ENCODE measurements at regions not wholly inside any gene's neighbourhood (a gene's known extent, or its start where the extent isn't known, plus 50 kb on each side); places are given as distances from the start of the nearest gene placed in this dataset.
"Not testable (repeated sequence)": the region's sequence is repeated elsewhere in the genome, so short reads cannot be mapped to it uniquely, and the experiment has no call there.

GRCh38 chr5:82596451-82596850, 318.3 kb upstream of the RPS23 start:
- no peak for DNase-seq

- DNase-seq: no peak
Measured at GRCh38 chr5:82595113-82595512, 317.0 kb upstream of the RPS23 start.

GRCh38 chr5:82594097-82594496, 315.9 kb upstream of the RPS23 start:
- no peak for DNase-seq

- peak; percentile 27 for DNase-seq
Measured at GRCh38 chr5:82593481-82593880, 315.3 kb upstream of the RPS23 start.

DNA sequence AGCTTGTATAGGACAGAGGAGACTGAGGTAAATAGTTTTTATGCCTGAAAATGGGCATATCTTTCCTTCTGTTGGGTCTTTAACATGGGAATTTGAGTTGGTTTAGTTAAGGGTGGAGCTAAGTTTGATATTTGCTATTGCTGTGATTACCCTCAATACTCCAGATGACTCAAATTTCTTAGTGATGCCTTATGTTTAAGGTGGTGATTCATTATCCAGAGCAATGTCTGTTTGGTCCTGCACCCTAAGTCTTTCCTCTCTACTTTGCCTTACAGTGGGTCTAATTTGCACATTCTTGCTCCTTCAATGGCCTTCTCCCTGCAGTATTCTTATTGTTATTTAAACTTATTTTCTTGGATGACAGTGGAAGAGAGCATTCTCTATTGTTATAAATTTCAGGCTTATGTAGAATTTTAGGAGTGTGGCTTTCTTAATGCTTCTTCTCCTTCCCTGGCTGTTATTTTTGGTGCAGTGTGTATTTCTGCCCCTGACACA, 312.9 kb upstream of the RPS23 start:
- no peak for DNase-seq

- no peak for DNase-seq
Measured at GRCh38 chr5:82590112-82590511, 312.0 kb upstream of the RPS23 start.

DNA sequence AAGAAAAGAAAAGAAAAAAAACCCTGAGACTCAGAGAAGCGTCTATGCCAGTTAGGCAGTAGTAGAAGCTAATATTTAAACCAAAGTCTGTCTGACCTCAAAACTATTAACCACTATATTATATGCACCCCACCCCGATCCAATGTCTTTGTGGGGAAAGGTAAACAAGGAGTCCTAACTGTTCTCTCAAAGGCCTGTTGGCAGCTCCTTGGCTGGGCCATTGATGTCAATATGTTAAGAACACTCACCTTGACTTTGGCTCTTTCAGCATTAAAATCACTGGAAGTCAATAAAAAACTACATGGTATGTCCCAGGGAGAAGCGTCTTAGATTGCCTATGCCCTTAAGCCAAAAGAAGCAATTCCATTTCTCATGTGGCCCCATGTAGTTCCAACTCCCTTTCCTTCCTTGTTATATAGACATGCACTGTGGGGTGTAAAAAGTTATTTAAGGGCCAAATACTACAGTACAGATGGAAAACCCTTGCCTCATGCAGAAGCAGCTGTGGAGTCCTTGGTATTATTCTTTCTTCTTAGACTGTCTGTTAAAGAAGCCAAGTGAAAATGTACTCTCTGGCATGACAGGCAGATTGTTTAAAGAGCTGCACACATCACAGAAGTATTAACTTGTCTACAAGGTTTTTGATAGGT, 308.6 kb upstream of the RPS23 start:
- no peak for DNase-seq

DNA sequence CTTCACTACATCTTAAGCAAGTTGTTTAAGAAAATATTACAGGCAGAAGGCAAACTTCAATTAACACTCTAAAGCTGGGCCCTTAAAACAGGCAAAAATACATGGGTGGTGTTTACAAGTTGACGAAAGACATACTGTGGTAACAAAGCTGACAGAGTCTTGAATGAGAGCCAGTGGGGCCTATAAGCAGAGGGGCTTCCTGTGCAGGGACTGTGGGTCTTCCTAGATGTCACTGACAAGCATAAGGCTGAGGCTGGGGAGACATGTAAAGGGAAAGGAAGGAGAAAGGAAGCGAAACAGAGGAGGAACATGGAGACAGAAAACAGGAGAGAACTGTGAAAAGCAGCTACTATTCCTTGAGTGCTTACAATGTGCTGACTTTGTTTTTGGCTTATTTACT, 308.0 kb upstream of the RPS23 start:
- no peak for DNase-seq

DNA sequence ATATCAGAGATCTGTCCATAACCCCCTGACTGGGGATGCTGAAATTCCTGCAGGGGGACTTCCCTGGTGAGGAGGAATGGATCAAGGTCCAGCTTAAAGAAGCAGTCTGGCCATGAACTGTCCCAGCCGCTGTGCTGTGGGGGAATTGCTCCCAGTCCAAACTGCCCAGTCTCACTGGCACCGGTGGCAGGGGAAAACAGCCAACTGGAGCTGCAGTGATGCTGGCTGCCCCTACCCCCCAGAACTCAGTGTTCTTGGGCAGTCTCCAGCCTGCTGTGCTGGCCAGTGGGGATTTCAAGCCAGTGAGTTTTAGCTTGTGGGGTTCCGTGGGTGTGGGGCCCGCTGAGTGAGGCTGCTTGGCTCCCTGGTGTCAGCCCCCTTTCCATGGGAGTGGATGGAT, 306.5 kb upstream of the RPS23 start:
- DNase-seq: no peak

DNA sequence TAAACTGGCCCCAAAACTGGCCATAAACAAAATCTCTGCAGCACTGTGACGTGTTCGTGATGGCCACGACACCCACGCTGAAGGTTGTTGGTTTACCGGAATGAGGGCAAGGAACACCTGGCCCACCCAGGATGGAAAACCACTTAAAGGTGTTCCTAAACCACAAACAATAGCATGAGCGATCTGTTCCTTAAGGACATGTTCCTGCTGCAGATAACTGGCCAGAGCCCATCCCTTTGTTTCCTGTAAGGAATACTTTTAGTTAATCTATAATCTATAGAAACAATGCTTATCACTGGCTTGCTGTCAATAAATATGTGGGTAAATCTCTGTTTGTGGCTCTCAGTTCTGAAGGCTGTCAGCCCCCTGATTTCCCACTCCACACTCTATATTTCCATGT, 305.2 kb upstream of the RPS23 start:
- DNase-seq: not testable (repeated sequence)

DNA sequence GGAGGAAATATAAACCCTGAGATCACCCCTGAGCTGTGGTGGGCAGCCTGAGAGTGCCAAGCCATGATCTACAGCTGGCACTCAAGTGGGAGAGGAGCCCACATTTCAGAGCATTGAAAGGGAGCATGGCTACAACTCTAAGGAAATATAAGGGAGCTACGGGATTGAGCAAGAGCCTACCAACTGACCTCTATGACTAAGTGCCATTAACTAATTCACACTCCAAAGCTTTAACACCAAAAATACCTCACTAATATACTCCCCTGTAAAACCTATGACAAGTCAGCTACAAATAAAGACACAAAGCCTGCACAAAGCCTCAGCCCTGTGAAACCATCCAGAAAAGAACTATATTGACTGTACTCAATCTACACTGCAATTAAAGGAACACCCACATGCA, 286.8 kb upstream of the RPS23 start:
- no peak for DNase-seq

DNA sequence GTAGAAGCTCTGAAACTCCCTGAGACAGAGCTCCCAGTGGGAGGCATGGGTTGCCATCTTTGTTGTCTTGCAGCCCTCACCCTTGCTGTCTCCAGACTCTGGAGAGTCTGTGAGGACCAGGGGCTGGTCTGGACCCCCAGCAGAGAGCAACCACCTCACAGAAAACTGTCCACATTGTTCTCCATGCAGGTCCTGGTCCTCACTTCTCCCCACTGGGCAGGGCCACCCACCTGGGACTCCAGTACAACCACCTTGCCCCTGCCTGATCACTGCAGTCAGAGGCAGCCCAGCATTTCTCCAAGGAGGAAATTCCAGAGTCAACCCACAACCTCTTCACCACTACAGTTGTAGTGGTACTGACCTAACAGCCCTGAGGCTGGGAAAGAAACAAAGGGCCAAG, 285.6 kb upstream of the RPS23 start:
- no peak for DNase-seq

DNA sequence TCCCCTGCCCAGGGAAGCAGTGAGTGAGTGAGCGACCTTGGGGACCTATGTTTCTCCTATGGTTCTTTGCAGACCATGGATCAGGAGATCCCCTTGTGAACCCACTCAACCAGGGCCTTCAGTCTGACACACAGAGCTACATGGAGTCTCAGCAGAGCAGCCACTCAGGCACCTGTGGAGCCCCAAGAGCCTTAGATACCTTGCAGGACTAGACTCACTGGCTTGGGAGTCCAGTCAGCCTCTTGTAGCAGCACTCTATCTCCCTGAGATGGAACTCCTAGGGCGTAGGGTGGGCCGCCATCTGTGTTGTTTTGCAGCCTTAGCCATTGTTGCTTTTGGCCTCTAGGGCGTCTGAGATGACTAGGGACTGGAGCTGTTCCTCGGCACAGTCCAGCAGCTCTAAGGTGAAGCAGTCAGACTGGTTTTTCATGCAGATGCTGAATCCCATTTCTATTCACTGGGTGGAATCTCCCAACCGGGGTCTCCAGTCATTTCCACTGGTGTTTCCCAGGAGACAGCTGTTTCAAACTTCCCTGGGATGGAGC, 284.6 kb upstream of the RPS23 start:
- no peak for DNase-seq

DNA sequence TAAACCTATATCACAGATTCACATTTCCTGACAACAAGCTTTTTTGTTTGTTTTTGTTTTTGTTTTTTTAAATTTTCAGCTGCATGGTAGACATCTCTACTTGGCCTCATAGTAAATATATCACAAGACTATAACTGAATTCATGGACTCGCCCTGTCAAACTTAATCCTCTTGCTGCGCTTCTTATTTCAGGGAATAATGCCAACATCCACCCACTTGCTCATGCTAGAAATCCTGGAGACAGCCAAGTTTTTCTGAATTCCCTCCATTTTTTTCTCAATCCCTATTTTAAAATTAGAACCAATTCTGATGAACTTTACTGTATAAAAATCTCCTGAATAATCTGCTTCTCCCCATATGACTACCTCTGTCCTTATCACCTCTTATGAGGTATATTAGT, 283.6 kb upstream of the RPS23 start:
- no peak for DNase-seq

DNA sequence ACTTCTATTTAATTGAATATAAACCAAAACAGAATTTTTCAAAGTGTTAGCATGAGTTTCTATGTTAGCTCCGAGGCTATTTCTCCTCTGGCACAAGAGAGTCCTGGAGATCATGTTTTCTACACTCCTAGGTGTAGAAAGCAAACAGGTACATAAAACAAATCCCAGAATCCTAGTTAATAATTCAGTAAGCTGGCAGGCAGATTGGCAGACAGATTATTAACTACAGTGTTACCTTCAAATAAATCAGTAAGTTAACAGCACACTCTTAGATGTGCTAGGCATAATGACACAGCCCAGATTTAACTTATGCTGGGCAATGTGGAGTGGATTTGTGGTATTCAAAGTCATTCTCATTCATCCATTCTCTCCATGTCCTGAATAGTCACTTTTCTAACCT, 282.8 kb upstream of the RPS23 start:
- no peak for DNase-seq

- DNase-seq: no peak
Measured at GRCh38 chr5:82560561-82560960, 282.4 kb upstream of the RPS23 start.

- no peak for DNase-seq
Measured at GRCh38 chr5:82551840-82552385, 273.8 kb upstream of the RPS23 start.

DNA sequence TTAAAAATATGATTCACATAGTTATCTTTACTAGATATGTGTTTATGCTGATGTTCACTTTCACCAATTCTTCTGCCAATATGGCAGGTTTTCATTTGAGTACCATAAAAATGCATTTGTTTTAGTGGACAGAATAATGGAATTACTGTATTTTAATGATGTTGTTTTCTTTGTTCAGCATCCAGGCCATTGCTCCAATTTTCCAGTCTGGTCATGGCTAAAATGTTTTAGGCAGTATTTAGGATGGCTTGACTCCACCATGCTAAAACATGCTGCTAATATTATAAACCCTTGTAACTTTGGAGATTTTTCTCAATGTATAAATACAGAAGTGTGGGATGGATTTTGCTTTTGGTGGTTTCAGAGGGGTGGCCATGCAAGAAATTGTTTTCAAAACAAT, 273.0 kb upstream of the RPS23 start:
- no peak for DNase-seq

DNA sequence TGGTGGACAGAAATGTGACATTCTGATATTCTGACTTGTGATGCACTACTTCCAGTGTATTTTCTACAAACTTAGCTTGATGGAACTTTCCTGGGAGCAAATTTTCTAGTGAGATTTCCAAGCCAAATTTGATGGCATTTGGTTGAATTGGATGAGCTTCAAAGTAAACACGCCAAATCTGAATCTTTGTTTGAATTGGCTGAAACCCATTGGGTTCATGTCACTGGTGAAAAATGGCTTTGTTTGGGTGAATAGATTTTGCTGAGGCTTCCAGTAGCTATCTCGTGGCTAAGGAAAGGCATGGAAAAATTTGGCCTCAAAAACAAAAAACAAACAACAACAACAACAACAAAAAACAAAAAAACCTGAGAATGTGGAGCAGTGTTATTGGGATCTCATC, 271.1 kb upstream of the RPS23 start:
- no peak for DNase-seq

GRCh38 chr5:82544004-82544403, 265.9 kb upstream of the RPS23 start:
- DNase-seq: no peak

GRCh38 chr5:82540301-82540700, 262.1 kb upstream of the RPS23 start:
- no peak for DNase-seq

GRCh38 chr5:82538339-82539034, 260.3 kb upstream of the RPS23 start:
- peak; percentile 24 for DNase-seq

DNA sequence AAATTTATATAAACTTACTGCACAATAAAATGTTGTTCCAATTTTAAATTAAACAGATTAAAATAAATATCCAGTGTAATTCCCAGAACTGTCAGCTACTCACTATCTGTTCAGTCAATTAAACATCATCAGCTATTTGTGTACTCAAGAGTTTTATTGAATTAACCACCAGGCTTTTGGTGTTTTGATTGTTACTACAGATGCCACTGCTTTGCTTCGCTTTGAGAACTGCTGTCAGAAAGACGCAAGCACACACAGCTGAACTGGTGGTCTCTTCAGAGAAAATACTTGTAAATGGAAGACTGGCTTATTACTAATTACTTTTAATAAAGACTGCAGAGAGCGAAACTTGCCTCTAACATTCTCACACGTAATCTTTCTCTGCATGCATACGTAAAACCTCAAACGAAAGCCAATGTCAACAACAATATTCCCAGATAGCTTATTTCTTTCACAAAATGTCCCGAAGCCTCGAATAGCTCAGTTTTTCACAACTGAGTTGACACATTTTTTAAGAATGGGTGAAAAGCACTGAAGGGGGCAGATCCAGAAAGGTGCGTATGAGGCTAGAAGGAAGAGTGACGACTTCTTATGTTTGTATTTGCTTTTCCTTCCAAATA, 259.6 kb upstream of the RPS23 start:
- no peak for DNase-seq

GRCh38 chr5:82534986-82535385, 256.8 kb upstream of the RPS23 start:
- no peak for DNase-seq

All from OCI-M1 (cell line).